UCSD-AML1 (cell line): ENCODE measurements at regions not wholly inside any gene's neighbourhood (a gene's known extent, or its start where the extent isn't known, plus 50 kb on each side); places are given as distances from the start of the nearest gene placed in this dataset.

Source experiments
- DNase-seq: peaks from one replicate; lab custom pipeline; 2025; ENCODE audit not compliant: unreplicated experiment; lab: John Stamatoyannopoulos, UW

DNA sequence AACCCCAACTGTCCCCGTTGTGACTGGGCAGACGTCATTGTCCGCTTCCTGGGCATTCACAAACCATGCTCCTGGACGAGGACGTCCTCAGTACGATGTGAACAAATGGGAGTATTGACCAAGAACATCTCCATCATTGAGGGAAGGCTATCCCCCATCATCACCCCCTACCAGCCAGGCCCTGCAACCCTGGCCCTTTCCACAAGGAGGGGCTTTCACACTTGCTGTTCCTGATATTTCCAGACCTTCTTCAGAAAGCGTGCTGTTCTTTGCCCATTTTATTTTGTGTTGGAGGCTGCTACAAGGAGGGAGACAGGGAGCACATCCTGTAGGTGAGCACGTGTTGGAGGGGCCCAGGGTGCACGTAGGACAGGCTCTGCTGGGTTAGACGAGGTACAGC is 277.0 kb upstream of the LRRC3B start:
- DNase-seq: no peak

DNA sequence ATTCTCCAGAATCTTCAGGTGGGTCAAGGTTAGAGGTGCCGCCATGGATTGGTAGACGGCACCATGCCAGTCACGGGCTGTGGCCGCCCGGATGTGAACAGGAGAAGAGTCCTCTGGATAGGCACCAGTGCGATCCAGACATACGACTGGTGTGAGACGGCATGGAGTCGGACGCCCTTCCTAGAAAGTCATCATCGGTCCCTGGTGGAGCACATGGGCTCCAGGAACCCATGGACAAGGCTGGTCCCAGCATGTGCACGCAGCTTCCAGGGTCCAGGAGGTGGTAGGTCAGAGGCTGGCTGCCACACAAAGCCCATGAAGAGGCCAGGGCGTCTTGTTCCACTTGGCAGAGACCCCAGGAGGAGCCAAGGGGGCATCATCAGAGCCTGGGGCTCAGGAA is 276.1 kb upstream of the LRRC3B start:
- DNase-seq: no peak

DNA sequence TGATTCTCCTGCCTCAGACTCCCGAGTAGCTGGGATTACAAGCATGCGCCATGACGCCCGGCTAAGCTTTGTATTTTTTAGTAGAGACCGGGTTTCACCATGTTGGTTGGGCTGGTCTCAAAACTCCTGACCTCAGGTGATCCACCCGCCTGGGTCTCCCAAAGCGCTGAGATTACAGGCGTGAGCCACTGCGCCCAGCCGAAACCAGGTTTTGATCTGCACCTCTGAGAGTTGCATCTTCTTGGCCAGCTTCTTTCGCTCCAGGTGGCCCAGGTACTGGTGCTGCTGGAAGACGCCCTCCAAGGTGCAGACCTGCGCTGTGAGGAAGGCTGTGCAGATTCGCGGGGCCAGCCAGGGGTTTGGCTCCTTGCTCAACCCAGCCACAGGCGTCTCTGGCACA is 275.4 kb upstream of the LRRC3B start:
- DNase-seq: no peak

DNA sequence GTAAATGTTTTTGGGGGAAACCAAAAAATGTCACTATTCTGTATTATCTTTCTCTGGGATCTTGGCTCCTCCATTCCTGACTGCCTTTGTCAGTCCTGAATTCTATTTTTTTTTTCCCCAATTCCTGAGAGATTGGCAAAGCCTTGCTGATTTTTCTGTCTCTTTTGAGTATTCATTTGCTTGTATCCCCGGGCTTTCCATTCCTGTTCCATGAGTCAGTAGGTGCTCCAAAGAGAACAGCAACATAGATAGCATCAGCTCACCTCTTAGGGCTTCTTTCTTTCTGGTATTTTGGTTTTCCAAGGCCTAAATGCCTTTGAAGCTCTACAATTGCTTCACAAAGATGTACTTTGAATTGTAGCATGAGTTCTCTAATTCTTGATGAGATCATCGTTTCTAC is 271.7 kb upstream of the LRRC3B start:
- DNase-seq: no peak

DNA sequence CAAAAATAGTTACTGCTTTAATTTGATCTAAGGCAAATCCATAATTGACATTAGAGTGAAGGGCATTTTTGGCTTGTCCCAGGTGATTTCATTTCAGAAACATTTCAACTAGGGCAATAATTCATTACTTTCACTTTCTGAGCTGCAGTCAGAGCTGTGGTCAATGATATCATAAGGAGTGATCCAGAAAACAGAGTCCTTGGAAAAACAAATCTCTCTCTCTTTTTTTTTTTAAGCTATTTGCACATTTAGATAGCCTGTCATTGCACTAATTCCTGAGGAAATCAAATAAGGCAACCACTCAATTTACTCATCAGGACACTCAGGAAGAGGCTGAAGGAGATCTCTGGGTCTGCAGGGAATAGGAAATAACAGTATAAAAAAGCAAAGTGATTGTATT is 269.5 kb upstream of the LRRC3B start:
- no peak for DNase-seq

DNA sequence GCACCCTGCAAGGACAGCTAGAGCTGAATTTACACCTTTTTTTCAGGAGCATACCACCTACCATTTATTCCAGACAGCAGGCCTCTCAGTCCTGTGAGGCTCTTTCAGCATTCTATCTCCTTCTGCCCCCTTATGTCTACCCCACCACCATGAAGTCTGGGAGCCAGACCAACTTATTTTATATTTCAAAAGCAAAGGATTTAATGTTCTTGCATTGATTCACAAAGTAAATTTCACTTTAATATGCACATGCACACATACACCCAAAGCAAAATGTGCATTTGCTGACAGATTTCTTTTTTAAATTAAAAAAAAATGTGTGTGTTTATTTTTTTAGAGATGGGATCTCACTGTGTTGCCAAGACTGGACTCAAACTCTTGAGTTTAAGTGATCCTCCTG is 264.2 kb upstream of the LRRC3B start:
- no peak for DNase-seq

DNA sequence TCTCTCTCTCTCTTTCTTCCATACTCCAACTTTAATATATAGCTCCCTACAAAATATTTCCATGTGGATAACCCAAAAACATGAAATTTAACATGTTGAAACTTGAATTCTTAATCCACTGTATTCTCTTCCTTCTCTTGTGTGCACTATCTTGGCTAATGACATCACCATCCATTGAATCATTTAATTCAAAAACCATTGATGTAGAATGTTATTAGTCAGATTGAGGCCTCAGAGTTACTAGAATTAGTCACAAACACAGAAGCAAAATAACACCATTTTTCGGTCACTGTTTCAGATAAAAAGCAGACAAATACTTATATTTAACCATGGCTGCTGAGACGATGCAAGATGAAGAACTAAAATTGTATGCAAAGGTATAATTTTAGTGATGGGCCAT is 256.9 kb upstream of the LRRC3B start:
- no peak for DNase-seq

DNA sequence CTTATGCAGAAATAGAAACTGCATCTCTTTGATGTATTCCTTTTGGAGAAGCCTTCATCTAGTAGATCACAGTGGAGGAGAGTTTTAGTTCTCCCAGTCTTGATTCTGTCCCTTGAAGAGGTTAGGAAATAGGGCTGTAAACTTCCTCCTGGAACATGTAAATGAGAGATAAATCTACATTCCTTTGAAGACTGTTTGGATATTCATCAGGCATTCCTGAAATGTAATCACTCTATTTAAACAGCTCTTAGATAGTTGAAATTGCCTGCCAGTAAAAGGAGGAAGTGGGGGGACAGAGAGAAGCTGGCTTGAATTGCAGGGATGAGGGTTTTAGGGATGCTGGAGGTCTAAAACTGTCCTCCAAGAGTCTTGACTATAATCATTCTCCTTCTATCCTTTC is 254.3 kb upstream of the LRRC3B start:
- no peak for DNase-seq

DNA sequence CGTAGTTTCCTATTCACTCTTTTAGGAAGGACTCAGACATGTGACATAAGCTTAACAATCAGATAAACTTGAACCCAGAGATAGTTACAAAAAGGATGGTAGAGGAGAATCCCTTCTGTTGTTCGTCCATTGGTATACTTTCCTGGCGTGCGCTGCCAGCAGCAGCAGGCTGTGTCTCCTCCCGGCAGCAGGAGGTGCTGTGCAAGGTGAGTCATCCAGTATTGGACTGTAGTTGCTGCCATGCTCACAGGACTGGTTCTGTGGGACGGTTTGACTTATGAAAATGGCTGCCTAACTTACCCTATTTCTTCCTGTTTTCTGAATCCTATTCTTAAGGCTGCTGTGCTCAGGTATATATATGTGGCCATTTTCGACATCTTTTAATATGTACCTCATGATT is 253.4 kb upstream of the LRRC3B start:
- DNase-seq: no peak

DNA sequence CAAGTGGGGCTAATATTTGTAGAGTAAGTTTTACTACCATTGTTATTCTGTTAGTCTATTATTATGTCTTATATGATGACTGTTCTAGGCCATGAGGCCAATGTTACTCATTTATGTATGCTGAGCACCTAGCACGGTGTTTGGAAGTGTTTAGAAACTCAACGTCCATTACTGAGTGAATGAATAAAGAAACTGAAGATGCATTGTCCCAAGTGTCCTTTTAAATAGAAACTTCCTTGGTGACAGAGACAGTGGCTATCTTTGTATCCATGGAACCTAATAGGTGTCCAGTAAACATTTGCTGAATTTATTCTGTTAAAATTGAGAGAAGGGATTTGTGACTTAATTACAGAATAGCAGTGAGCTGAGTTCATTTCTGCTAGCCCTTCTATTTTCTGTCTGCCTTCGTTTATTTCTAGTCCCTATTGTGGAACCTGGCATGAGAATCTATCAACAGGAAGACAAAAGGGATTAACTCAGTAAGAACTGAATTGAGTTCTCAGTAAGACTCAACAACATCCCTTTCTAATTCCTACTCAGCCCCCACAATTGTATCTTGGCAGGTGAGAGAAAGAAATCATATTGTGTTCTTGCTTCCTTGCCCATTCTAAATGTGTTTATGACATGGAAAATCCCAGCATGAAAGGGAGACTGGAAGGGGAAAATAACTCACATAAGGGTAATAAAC is 246.6 kb upstream of the LRRC3B start:
- DNase-seq: no peak

DNA sequence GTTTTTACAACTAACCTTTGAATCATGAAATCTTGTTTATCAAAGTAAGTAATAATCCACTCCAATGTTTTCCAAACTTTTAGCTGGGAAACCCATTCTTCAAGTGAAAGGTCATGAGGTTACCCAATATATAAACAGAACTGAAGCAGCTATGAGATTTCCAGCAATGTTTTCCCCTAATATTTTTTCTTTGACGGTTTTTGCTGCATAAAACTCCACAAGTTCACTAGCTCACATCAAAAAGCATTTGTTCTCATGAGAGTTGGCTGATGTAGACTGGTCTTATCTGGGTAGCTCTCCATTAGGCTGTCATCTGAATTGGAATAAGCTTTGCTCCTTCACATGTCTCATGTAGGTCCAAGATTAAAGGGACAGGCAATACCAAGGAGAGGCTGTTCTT is 241.2 kb upstream of the LRRC3B start:
- DNase-seq: no peak

DNA sequence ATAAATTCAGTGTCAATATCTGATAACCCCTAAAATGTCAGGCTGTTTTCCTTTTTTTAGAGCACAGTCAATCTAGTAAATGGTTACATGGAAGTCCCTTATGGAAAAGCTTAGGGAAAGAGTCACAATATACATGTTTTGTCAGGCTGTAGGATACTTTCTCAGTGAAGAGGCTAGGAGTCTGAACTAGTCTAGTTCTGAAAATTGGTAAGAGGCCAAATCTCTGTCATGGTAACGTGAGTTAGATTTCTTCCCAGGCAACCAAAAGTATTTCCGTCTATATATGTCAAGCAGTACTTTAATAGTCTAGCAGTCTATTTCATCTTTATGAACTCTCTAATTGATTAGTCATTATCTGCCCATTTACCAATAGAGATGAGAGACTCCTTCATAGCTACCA is 215.9 kb upstream of the LRRC3B start:
- DNase-seq: no peak

DNA sequence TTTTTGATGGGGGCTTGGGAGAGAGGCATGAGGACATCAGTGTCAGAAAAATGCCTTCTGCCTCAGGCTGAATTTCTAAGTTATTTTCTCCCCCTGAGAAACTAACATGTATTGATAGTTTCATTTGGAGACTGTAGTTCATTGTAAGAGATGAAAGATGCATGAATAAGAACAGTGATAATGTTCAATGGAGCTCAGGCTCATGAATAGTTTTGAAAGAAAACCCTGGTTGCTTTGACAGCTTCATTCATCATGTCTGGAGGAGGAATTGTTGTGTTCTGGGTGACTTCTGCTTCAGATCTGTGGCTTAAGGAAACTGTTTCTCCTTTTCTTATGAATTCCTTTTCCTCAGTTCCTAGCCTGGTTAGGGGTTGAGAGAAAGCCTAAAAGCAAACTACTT is 204.0 kb upstream of the LRRC3B start:
- DNase-seq: no peak

DNA sequence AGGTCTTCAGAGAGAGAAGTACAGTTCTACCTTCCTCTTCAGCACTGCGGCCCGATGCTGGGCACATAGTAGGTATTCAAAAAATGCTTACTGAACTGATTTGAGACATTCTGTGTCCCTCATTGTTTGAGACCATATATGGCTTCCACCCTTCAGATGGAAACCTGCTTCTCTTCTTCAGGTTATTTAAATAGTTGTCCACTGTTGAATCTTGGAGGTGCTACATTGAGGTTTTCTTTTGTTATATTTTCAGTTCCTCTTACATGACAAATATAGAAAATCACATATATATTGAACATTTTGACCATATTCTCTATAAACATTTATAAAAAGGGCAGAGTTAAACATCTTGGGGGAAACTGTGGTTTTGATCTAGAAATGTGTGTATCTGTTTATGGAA is 200.2 kb upstream of the LRRC3B start:
- DNase-seq: no peak

DNA sequence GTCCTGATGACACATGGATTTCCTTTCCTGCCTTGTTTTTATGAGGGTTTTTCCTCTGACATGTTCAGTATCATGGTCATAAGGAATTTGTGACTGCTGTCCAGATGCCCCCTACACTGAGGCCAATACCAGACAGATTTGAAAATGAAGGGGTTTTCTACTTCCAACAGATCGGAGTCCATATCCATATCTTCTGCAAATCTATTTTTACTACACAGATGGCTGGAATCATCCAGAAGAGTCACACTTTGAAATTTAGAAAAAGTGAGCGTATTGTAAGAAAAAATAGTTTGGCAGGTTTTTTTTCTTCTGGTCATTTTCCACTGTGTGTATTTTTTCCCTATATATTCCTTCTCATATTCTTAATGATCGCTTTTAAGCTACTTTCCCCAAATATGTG is 197.5 kb upstream of the LRRC3B start:
- no peak for DNase-seq

DNA sequence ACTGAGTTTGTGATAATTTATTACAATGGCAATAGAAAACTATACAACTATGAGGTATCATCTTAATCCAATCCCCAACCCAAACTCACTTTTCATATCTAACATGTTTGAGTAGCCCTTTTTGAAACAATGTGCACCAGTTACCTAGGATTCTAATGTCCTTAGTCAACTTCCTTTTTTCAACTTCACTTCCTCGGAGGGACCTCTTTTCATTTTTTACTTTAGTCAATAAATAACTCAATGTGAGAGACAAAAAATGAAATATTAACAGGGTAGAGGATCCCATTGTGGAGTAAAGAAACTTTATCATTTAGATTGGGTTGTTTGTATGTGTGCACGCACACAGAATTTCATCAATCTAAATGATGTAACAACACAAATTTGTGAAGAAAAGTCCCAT is 193.6 kb upstream of the LRRC3B start:
- DNase-seq: no peak

DNA sequence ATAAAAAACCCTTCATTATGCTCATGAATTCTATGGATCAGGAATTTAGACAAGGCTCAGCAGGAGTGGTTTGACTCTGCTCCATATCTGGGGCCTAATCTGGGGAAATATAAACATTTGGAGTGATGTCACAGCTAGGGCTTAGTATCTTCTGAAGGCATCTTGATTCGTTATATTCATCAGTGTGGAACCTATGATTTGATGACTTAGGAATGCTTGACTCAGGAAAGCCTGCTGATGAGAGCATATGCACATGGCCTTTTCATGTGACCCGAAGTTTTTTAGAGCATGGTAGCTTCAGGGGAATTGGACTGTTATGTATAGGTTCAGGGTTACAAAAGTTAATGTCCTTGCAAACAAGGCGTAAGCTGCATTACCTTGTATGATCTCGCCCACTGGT is 184.9 kb upstream of the LRRC3B start:
- no peak for DNase-seq

DNA sequence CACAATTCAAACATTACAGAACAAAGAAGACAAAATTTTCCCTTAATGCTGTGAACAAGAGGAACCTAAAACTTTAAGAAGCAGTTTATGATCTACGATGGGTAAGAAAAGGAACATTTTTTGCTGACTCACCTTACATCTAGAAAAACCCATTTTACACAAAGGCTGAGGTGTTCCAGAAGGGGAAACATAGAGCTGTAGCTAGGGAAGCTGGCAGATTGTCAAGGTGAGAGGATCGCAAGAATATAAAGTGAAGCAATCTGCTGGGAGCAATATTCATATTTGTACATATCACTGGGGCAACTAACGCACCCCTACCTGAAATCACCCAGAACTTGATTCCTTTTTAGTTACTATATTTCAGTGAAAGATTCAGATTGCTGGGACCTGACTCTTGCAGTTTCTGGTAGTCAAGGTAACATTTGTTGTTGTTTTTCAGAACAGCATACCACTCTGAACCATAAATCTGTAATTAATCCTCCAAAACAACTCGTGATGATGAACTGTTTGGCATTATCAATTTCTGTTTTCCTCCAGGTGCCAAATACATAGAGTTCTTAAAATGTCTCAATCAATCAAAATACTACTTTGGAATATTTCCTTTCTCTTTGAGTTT is 184.1 kb upstream of the LRRC3B start:
- no peak for DNase-seq

DNA sequence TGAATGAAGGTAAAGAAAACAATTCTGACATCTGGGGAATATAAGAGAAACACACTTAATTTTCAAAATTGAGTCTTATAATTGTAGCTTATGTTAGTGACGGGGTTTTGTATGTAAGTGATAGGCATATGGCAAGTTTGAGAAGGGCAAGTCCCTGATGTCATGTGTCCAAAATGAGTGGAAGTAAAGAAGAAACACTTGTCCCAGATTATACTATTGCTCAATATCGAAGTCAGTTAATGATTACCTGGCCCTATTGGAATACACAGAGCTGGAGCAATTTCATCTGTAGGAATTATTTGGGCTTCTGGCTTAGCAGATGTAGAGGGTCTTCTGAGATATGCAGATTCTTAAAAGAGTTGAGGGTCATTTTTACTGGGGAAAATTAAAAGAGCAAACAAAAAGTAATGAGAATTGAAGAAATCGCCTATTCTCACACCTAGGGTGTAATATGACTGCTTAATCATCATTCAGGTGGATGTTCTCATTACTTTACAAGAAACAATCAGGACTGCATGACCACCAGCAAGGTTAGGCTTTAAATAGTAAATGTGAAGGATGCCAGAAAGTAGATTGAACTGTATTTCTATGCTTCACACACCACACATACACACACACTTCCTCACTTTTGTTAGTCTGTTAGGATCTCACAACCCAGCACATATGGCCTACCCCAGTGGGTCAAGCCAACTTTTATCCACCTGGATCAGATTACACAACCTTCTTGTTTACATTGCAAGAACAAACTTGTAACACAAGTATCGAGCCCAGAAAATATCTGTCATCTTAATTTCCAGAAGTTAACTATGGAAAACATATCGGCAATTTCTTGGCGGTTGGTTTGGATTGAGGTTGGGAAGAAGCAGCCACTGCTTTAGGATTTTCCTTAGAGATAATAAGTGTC is 183.3 kb upstream of the LRRC3B start:
- DNase-seq: no peak

DNA sequence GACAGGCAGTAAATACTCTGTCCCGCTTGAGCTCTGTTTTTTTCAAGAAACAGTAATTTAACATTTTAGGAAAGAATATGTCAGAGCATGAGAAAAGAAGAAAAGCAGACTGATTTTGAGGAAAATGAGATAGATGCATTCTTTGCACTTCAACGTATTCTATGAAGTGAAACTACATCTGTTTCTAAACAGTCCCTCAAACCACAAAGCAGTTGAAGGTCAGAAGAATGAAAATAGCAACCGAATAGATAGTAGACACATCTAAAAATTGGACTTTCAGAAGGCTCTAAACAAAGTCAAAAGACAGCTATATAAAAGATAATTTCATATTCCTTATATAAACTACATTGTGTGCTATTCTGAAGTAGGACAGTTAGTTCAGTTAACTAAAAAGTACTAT is 172.6 kb upstream of the LRRC3B start:
- DNase-seq: no peak

DNA sequence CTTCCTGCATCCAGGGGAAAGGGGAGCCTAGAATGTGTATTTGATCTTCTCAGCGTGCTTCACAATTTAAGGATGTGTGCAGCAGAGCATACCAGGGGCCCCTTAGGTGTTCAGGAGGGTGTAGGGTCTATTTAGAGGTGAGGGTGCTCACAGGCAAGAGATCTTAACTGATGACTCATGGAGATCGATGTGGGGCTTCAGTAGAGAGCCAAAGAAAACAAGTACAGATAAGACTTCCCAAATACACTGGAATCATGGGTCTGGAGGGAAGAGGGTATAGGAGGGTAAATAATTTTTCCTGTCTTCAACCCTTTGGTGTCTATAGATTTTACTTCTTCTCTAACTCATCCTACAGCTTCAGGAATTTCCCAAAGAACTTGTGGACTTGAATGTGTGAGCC is 170.2 kb upstream of the LRRC3B start:
- no peak for DNase-seq

DNA sequence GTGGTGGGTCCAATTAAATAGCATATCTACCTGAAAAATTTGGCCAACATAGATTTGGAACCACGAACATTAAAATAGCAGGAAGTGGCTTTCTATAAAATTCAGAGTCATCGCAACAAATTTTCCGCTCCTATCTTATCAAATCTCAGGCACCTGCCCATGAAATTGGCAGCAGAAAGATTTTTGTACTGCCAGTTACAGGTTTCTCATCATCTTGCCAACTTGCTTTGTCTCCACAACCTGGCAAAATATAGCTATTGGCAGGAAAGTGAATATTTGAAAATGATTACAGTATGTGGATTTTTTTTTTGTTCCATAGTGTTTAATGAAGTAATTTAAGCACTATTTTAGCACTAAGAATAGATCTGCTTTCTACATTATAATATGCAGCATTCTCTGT is 161.6 kb upstream of the LRRC3B start:
- DNase-seq: no peak
